ENCODE measurements at regions not wholly inside any gene's neighbourhood (a gene's known extent, or its start where the extent isn't known, plus 50 kb on each side); places are given as distances from the start of the nearest gene placed in this dataset.

GRCh38 chr2:105950521-105951383 lies 206.0 kb downstream of the NCK2 start:
- Mint-ChIP-seq H3K36me3 (ENCODE audit: unreplicated experiment) (no peaks in the 10 kb centered on the region), H3K4me3 (ENCODE audit: unreplicated experiment) (no peak overlapping the region), H3K27ac (ENCODE audit: unreplicated experiment) (peak overlapping the region; percentile 57), H3K4me1 (ENCODE audit: low read depth, unreplicated experiment) (peaks cover 4% of the 10 kb centered on the region), H3K9me3 (ENCODE audit: unreplicated experiment) (peaks cover 2% of the 10 kb centered on the region), H3K27me3 (ENCODE audit: unreplicated experiment) (peaks cover 5% of the 10 kb centered on the region)
- no peak for TF ChIP-seq CTCF (IDR thresholded peaks at IDR 0.05; ENCODE audit: partially characterized antibody, unreplicated experiment)
- no peak for DNase-seq

- peaks cover 9% of the 10 kb centered on the region for H3K36me3 Mint-ChIP-seq (ENCODE audit: unreplicated experiment)
- H3K4me3 Mint-ChIP-seq (ENCODE audit: unreplicated experiment) = no peak overlapping the region
- no peak overlapping the region for H3K27ac Mint-ChIP-seq (ENCODE audit: unreplicated experiment)
- H3K27me3 Mint-ChIP-seq (ENCODE audit: unreplicated experiment) = no peaks in the 10 kb centered on the region
- peaks cover 2% of the 10 kb centered on the region for H3K9me3 Mint-ChIP-seq (ENCODE audit: unreplicated experiment)
- H3K4me1 Mint-ChIP-seq (ENCODE audit: low read depth, unreplicated experiment) = no peaks in the 10 kb centered on the region
- DNase-seq = no peak
- TF ChIP-seq CTCF (IDR thresholded peaks at IDR 0.05; ENCODE audit: partially characterized antibody, unreplicated experiment) = no peak
These were observed 199.3 kb downstream of the NCK2 start for GRCh38 chr2:105943977-105944376.
